ENCODE measurements at regions not wholly inside any gene's neighbourhood (a gene's known extent, or its start where the extent isn't known, plus 50 kb on each side); places are given as distances from the start of the nearest gene placed in this dataset.

- no peak for DNase-seq
- in situ Hi-C loops (cut with MboI; ENCODE audit: low pct_ligation_motif_present in 1 of 4, low pct_unique_long_range_greater_than_20kb in 1 of 4, low sequenced_read_pairs in 3 of 4): no loop called here
Observed at GRCh38 chr2:48173141-48173540, 141.3 kb upstream of the FOXN2 start.

GRCh38 chr2:48174503-48174902, 140.0 kb upstream of the FOXN2 start:
- Histone ChIP-seq H3K4me1 (no peaks in the 10 kb centered on the region), H3K27me3 (no peaks in the 10 kb centered on the region), H3K9me3 (no peaks in the 10 kb centered on the region), H3K27ac (no peak overlapping the region), H3K4me3 (no peak overlapping the region), H3K36me3 (no peaks in the 10 kb centered on the region)
- WGBS, 2 donors (ENCODE audit: low coverage in 1 of 2): 67 to 70% methylated on average over 1 to 2 of the region's 2 CpGs
- TF ChIP-seq POLR2A (IDR thresholded peaks at IDR 0.05) (no peak), EP300 (IDR thresholded peaks at IDR 0.05; ENCODE audit: low read depth) (no peak)
- TF ChIP-seq, protein P1, sequence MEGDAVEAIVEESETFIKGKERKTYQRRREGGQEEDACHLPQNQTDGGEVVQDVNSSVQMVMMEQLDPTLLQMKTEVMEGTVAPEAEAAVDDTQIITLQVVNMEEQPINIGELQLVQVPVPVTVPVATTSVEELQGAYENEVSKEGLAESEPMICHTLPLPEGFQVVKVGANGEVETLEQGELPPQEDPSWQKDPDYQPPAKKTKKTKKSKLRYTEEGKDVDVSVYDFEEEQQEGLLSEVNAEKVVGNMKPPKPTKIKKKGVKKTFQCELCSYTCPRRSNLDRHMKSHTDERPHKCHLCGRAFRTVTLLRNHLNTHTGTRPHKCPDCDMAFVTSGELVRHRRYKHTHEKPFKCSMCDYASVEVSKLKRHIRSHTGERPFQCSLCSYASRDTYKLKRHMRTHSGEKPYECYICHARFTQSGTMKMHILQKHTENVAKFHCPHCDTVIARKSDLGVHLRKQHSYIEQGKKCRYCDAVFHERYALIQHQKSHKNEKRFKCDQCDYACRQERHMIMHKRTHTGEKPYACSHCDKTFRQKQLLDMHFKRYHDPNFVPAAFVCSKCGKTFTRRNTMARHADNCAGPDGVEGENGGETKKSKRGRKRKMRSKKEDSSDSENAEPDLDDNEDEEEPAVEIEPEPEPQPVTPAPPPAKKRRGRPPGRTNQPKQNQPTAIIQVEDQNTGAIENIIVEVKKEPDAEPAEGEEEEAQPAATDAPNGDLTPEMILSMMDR (IDR thresholded peaks at IDR 0.05): no peak
- no peak for DNase-seq
- in situ Hi-C loops (cut with MboI; ENCODE audit: low pct_ligation_motif_present in 1 of 4, low pct_unique_long_range_greater_than_20kb in 1 of 4, low sequenced_read_pairs in 3 of 4): no loop called here
- intact Hi-C loops (cut with DNase I; ENCODE audit: low total_unique reads): no loop called here

More at GRCh38 chr2:48173141-48173540, 141.3 kb upstream of the FOXN2 start:
- Histone ChIP-seq H3K36me3 (no peaks in the 10 kb centered on the region), H3K27me3 (no peaks in the 10 kb centered on the region), H3K27ac (no peak overlapping the region), H3K4me1 (no peaks in the 10 kb centered on the region), H3K9me3 (no peaks in the 10 kb centered on the region), H3K4me3 (no peak overlapping the region)
- intact Hi-C loops (cut with DNase I; ENCODE audit: low total_unique reads): no loop called here
- TF ChIP-seq EP300 (IDR thresholded peaks at IDR 0.05; ENCODE audit: low read depth) (no peak), POLR2AphosphoS5 (IDR thresholded peaks at IDR 0.05) (no peak), POLR2A (IDR thresholded peaks at IDR 0.05) (no peak)
- TF ChIP-seq, protein P1 (IDR thresholded peaks at IDR 0.05): no peak
- 89 to 92% methylated on average over 3 of the region's 3 CpGs for whole genome bisulfite sequencing, 2 donors (ENCODE audit: low coverage in 1 of 2)

- no peaks in the 10 kb centered on the region for H3K9me3 ChIP-seq
- H3K36me3 ChIP-seq: no peaks in the 10 kb centered on the region
- intact Hi-C loops (cut with DNase I; ENCODE audit: low total_unique reads) (no loop called here), in situ Hi-C loops (cut with MboI; ENCODE audit: low pct_ligation_motif_present in 1 of 4, low pct_unique_long_range_greater_than_20kb in 1 of 4, low sequenced_read_pairs in 3 of 4) (no loop called here)
- TF ChIP-seq POLR2A (IDR thresholded peaks at IDR 0.05) (no peak), POLR2AphosphoS5 (IDR thresholded peaks at IDR 0.05) (no peak), EP300 (IDR thresholded peaks at IDR 0.05; ENCODE audit: low read depth) (no peak)
- TF ChIP-seq, protein P1 (IDR thresholded peaks at IDR 0.05): no peak
- H3K27ac ChIP-seq: no peak overlapping the region
- WGBS, 2 donors (ENCODE audit: low coverage in 1 of 2): 40 to 68% methylated on average over 2 to 4 of the region's 4 CpGs
- no peaks in the 10 kb centered on the region for H3K4me1 ChIP-seq
- no peak for DNase-seq
- no peak overlapping the region for H3K4me3 ChIP-seq
- H3K27me3 ChIP-seq: no peaks in the 10 kb centered on the region
Observed at GRCh38 chr2:48175254-48175653, 139.2 kb upstream of the FOXN2 start.

GRCh38 chr2:48175656-48176055, 138.8 kb upstream of the FOXN2 start:
- TF ChIP-seq POLR2AphosphoS5 (IDR thresholded peaks at IDR 0.05) (no peak), EP300 (IDR thresholded peaks at IDR 0.05; ENCODE audit: low read depth) (no peak), POLR2A (IDR thresholded peaks at IDR 0.05) (no peak)
- TF ChIP-seq, protein P1 (IDR thresholded peaks at IDR 0.05): no peak
- Histone ChIP-seq H3K27ac (no peak overlapping the region), H3K27me3 (no peaks in the 10 kb centered on the region), H3K36me3 (no peaks in the 10 kb centered on the region), H3K4me3 (no peak overlapping the region), H3K4me1 (no peaks in the 10 kb centered on the region), H3K9me3 (no peaks in the 10 kb centered on the region)
- intact Hi-C loops (cut with DNase I; ENCODE audit: low total_unique reads) (no loop called here), in situ Hi-C loops (cut with MboI; ENCODE audit: low pct_ligation_motif_present in 1 of 4, low pct_unique_long_range_greater_than_20kb in 1 of 4, low sequenced_read_pairs in 3 of 4) (no loop called here)
- DNase-seq: no peak
